ENCODE measurements at regions not wholly inside any gene's neighbourhood (a gene's known extent, or its start where the extent isn't known, plus 50 kb on each side); places are given as distances from the start of the nearest gene placed in this dataset.

DNA sequence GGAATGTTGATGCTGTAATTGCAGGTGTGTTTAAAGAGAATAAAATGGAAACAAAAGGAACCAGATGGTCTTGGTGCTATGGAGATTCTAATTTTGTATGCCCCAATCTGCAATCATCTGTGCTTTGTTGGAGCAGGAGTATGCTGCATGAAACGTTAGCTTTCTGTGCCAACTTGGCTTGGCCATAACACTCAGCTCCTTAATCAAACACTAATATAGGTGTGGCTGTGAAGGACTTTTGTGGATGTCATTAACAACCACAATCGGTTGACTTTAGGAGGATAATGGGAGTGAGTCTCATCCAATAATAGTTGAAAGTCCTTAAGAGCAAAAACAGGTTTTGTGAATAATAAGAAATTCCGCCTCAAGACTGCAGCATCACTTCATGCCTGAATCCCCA, 399.2 kb downstream of the NLGN4X start:
- DNase-seq: no peak

DNA sequence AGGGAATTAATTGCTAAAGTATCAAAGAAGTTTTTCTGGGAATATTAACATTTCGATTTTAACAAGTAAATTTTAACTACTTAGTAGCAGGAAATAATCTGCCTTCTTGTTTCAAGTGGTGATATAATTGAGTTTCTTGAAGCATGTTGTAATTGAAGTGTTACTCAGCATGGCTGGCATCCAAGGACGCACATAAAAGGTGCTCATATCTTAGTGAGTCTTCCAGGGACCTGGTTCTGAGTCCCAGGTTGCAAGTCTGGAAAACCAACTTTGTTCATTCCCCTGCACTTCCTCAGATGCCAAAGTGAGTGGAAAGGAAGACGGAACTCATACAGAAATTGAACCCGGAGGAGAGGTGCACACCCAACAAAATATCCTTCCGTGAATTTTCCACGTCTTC, 399.6 kb downstream of the NLGN4X start:
- DNase-seq: no peak

DNA sequence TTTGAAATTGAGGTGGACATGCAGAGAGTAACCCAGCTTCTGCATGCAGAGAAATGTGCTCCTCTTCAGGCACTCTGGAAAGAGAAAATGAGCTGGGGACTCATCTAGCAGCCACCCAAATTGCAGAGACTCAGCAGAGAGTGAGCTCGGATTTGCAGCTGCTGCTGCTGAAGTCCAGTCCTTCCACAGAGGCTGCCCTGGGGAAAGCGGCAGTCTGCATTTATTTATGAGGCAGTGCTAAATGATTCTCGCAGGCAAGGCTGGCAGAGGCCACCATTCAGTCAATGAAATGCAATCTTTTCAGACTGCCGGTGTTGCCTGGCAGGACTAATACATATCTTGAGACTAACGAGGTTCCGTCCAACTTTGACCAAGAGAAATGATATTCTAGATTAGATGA, 404.8 kb downstream of the NLGN4X start:
- no peak for DNase-seq

DNA sequence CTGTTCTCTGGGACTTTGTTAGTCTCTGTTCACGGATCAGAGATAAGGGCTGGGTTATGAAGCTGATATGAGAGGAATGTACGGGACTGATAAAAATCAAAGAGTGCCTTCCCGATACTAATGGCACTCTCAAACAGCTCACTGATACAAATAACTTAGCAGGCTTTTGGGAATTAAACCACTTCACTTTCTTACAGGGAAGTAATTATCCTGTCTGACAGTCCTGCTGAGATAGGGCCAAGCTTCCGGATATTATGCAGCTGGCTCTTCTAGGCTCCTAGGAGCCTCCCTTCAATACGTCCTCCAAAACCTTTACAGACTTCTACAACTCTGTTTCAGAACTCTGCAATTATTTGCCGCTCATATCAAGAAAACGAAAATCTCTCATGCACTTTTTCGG, 418.0 kb downstream of the NLGN4X start:
- no peak for DNase-seq

DNA sequence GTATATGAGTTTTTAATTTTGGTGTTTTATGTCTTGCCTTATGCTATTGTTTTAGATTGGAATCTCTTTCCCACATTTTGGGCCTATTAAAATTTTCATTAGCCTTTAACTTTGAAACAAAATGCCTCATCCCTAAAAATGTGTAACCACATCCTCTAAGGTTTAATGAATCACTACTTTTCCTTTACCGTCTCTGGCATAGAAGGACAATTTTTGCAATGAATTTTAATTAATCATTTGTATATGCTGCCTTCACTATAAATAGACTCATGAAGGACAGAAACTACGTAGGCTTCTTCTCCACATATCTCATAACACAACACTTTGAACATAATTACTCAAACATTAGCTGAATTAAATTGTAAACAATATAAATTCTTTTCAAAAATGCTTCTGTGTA, 421.5 kb downstream of the NLGN4X start:
- DNase-seq: no peak

DNA sequence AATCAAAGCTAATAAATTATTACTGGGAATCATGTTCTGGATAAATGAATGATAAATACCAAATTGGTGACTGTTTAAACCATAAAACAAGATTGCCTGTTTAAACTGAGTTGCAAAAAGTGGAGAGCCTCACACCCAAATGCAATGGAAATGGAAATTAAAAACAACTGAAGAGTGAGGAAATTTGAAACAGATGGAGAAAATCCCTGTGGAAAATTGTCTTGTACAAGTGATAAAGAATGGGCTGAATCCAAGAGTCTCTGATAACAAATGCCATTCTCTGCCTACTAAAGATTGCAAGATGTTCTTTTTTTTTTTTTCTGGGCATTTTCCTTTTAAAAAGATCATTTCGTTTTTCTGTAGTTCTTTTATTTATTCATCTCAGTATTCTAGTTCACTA, 426.3 kb downstream of the NLGN4X start:
- no peak for DNase-seq

DNA sequence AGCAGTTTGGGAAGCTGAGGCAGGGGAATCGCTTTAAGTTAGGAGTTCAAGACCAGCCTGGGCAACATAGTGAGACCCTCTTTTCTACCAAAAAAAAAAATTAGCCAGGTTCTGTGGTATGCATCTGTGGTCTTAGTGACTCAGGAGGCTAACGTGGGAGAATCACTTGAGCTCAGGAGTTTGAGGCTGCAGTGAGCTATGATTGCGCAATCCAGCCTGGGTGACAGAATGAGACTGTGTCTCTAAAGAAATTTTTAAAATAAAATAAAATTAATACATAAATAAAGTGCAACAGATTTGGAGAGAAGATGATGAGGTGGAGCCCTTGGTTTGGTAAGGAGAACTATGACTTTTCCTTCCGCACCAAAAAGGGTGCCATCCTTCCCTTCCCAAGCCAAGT, 436.9 kb downstream of the NLGN4X start:
- DNase-seq: no peak

DNA sequence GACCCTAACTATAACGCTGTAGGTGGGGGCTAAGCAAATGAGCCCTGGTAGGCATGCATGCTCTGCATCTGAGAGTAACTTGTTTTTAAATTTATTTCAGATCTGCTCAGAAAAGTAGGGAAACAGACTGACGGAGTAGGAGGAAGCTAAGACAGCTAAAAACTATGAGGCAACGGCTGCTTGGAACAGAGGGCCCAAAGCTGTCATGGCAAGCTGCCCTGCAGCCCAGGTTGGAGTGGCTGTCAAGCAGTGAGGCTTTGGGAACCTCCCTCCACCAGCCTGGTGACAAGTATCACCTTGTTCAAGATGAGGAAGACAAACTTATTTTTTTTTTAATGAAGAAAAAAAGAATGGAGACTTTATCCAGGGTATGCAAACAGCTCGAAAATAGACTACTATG, 439.8 kb downstream of the NLGN4X start:
- no peak for DNase-seq

DNA sequence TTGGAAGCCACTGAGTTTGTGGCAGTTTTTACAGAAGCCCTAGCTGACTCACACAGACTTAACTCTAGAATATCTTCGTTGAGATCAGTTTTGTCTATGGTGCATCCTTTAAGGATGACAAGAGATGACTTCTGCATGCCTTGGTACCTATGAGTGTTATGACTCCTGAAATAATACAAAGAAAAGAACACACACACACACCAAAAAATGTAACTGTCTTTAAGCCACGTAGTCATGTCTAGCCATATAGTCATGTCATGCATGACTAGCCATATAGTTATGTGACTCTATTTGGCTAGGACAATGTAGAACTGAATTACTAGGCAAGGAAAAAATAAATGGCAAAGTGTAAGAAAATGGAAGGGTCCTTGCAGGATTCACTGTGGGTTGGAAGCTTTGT, 447.8 kb downstream of the NLGN4X start:
- no peak for DNase-seq

DNA sequence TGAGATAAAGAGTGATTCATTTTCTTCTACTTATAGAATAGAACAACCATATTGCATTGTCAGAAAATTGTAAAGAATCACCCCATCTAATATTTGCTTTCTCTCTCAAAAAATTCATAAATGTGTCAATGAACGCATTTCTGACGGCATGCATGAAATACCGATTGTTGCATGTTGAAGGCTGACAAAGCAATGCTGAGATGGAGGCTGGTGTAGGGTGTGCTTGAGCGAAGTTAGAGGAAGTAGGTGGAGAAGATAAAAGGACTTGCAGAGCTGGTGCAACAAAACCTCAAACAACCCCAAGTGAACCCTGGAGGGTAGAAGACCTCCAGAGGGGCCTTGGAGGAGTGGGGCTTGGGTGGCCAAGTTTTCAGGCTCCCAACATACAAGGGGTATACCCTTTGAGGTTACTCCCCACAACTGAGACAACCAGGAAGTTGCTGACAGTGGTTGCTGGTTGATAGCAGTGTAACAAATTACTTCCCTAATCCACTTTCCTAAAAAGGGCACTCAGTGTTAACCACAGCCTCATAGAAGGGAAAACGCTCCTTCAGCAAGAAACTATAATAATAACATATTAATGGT, 452.7 kb downstream of the NLGN4X start:
- no peak for DNase-seq

DNA sequence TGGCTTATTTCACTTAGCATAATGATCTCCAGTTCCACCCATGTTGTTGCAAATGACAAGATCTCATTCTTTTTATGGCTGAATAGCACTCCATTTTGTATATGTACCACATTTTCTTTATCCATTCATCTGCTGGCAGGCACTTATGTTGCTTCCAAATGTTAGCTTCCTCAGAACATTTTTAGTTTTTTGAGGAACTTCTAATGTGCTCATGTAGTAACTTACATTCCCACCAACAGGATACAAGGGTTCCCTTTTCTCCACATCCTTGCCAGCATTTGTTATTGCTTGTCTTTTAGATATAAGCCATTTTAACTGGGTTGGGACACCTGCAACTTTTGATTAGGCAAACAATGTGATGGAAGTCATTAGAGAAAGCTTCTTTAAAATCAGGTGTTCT, 454.2 kb downstream of the NLGN4X start:
- no peak for DNase-seq

DNA sequence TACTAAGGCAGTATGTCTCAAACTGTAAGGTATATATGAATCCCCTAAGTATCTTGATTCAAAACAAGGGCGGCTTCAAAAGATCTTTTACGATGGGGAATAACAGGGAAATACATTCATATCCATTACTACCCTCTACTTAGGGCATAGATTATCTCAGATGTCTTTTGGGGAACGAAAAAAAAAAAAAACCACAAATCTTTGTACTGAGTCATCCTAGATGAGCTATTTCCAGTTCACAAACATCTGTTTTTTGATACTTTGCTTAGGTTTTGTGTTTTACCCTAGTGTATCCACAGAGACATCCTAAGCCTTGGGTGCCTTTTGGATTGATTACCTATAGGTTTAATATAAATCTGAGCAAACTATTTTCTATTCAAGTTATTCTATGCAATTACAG, 457.2 kb downstream of the NLGN4X start:
- DNase-seq: no peak

DNA sequence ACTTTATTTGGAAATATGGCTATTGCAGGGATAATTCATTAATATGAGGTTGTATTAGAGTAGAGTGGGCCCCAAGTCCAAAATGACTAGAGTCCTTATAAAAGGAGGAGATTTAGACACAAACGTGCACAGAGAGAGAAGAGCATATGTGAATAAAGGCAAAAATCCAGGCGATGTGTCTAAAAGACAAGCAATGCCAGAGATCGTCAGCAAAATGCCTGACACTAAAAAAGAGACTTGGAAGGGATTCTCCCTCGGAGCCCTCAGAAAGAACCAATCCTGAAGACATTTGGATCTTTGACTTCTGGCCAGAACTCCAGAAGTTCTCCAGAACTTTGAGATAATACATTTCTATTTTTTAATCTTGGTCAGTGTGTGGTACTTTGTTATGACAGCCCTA, 472.1 kb downstream of the NLGN4X start:
- DNase-seq: no peak

DNA sequence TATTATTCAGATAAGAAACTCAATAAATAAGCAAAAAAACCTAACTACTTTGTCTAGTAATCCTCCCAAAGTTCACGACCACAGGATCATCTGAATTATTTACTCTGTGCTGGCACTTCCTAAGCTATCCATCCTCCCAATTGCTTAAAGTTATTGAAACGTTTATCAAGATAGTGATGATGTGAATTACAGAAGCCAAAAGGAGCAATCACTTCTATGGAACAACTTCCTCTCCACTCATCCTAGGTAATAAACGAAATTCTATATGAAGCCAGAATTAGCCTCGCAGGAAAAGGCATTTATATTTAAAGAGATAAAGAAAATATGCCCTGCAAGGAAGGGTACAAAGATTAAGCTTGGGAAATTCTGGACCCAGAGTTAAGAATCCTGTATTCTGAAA, 475.4 kb downstream of the NLGN4X start:
- no peak for DNase-seq

DNA sequence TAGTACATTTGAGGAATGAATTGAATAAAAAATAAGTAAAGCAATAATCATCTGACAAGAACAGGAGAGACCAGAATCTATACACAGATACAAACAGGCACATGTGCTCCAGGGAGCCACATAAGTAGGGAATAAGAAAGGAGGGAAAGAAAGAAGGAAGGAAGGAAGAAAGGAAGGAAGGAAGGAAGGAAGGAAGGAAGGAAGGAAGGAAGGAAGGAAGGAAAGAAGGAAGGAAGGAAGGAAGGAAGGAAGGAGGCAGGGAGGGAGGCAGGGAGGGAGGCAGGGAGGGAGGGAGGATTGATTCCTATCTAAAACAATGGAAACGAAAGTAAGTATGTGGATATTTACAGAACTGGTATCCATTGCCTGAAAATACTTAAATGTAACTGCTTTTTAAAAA, 475.8 kb downstream of the NLGN4X start:
- no peak for DNase-seq

DNA sequence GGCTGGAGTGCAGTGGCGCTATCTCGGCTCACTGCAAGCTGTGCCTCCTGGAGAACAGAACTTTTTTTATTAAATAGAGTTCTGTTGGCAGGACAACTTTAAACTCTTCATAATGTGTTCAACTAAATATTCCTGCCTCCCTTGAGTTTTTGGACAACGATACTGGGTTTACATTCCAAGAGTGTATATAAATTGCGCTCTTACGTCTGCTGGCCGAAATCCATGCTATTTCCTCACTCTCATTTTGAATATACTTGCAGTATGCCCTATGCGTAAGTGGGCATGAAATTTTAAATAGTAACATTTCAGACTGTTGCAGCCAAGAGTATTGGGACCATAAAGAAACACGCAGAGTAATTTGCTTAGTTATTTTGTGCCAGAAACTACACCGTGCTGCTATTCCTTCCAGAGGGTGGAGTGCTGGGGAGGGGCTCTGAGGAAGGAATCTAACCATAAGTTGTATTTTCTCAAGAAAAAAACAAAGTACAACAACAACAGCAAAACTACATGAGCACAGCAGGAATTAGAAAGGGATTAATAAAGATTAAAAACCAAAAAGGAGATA, 480.0 kb downstream of the NLGN4X start:
- no peak for DNase-seq

DNA sequence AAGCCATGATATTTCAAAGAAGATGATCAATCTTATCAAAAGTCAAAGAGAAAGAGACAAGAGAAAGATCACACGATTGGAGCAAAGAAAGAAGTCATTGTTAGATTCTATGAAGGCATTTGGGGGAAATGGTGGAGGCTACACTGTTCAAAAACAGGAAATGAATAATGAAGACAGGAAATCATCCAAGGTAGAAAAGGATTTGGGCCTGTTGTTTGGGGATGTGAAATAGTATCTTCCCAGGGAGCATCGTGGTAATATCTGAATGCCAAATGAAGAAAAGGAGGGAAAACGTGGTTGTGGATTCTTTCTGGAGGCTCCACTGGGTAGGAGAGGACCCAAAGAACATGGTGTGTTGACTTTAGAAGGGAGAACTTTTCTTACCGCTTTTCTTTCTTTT, 482.4 kb downstream of the NLGN4X start:
- DNase-seq: no peak

DNA sequence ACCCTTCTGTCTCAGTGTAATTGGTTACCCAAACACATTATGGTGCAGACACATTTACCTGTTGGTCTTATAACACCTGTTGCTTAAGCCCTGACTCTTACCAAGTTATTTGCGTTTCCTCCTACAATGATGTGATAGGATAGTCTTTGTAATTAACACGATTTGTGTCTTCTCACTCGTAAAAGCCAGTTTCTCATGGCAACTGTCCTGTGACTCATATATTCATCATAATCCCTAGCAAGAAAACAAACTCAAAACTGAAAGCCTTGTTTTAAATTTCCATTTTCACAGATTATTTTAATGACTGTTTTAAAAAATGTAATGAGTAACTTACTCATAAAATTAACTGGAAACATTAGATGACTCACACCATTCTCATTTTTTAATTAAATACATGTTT, 495.2 kb downstream of the NLGN4X start:
- no peak for DNase-seq

DNA sequence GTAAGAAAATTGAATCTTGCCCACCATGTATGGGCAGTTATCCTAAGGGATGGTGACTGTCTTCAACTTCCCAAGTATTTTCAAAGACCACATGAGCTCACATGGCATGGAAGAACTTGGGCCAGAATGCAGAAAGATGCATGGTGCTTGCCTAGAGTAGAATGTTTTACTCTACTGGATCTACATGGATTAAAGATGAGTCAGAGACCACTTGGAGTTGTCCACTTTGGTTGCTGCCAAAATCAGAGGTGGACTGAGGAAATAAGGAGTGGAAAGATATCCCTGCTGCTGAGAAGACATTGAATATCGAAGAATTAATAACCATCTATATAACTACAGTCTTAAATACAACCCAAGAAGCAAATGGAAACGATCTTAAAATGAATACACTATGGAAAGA, 498.1 kb downstream of the NLGN4X start:
- DNase-seq: no peak

DNA sequence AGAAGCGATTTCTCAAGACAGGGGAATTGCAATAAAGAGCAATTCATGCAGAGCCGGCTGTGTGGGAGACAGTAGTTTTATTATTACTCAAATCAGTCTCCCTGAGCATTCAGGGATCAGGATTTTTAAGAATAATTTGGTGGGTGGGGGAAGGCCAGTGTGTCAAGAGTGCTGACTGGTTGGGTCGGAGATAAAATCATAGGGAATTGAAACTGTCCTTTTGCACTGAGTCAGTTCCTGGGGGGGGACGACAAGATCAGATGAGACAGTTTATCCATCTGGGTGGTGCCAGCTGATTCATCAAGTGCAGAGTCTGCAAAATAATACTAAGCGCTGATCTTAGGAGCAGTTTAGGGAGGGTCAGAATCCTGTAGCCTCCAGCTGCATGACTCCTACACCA, 502.4 kb downstream of the NLGN4X start:
- no peak for DNase-seq

DNA sequence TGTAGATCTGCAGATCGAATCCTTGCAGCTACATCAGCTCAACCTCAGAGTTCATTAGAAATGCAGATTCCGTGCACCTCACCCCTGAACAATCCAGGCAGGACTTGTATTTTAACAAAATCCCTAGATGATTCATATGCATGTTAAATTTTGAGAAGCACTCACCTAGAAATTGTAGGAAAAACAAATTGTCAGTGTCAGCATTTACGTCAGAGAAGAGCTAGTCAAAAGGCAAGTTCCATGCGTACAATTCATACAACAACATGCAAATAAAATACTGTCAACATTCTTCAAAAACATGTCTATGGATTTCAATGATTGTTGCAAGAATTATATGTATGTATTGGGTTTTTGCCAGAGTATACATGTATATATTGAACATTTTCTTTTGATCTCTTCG, 504.5 kb downstream of the NLGN4X start:
- DNase-seq: no peak

DNA sequence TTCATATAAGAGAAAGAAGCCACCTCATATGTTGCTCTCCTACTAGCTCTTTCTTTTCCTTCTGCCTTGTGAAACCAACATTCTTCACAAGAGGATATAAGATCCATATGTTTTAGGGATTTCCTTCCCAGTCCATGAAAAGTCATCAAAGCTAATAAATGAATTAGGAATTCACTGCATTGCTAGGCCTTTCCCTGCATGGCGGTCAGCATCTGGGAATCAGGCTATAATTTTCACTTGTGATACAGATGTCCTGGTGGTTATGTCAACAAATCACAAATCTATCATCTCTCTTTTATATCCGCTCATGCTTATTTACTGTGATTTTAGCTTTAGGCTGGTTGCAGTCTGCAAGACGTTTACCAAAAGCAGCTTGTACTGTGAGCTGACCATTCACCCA, 510.0 kb downstream of the NLGN4X start:
- no peak for DNase-seq

DNA sequence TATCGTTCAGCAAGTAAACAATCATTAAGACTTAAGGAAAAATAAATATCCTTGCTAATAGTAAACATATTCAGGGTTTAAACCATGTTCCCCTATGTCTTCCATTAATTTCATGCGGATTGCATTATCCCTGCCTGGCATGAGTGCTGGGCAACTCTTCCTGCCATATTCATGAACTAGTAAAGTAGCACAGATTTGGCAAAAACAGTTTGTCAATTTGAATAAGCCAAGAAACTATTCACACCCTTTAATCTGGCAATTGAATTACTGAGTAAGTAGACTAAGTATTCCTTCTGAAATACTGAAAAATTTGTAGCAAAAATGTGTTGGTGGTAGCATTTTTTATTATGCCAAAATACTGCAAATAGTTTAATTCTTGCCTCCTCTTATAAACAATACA, 512.0 kb downstream of the NLGN4X start:
- DNase-seq: no peak

DNA sequence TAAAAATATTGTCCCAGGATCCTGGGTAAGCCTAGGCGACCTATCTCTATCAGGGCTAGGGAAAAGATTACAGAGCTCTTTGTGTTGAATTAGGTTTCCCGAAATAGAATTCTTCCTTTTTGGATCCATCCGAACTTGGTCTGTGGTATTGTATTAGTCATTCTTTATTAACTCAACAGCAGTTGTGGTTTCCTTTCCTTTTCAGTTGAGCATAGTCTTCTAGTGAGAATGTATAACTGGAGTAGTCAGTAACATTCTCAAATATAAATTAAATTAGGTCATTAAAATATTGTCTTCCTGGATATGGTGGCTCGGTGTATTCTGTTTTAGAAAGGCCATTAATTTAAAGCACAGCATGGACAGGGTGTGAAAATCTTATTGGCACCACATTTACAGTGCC, 520.4 kb downstream of the NLGN4X start:
- no peak for DNase-seq

DNA sequence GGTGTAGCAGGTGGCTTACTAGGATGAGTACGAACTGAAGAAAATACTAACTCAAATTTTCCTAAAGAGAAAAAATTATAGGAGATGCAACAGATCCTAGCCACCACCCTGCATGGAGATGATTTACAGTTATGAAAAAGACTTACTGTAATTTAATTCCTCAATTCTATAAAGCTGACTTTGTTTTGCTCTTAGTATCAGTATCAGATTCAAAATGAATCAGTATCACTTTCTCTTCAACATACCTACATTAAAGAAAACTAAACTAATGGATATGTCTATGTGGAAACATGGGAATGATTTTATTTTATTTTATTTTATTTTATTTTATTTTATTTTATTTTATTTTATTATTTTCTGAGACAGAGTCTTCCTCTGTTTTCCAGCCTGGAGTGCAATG, 525.8 kb downstream of the NLGN4X start:
- no peak for DNase-seq

DNA sequence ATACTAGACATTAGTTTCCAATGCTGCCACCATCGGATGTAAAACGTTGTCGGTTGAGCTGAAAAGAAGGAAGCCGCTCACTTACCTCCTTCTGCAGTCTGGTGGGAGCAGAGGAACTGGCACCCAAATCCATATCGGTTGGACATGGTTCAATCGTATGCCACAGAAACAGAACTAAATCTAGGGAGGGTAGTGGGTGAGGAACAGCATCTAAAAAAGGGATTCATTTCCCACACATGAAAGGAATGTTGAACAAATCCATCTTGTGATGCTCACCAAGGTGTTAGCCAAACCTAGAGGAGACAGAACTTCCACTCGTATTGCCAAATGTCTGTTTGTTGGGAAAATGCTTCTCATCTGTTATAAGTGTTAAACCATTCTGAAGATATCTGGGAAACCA, 532.7 kb downstream of the NLGN4X start:
- no peak for DNase-seq

Measured in NCI-H510A treated with DMSO at 0.1 percent for 48 hours (cell line).